ENCODE measurements at regions not wholly inside any gene's neighbourhood (a gene's known extent, or its start where the extent isn't known, plus 50 kb on each side); places are given as distances from the start of the nearest gene placed in this dataset.

DNA sequence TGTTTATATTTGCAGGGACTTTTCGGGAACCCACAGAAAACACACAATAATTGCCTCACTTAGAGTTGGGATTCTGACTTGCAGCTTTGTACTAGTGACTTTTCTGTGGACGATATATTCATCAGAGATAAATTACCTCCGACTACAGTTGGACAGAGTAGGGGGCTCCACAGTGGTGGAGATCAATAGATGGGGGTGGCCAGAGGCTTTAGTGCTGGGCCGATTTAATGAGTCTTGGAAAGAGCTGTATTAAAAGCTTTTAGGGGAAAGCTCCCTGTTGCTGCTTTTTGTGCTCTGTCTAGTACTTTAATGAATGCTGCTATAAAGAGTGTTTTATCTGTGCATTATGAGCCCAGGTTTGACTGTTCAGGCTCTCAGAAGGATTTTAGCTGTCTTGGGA is 359.2 kb upstream of the DPYD start:
- TF ChIP-seq POLR2A (IDR thresholded peaks at IDR 0.05) (no peak), EP300 (IDR thresholded peaks at IDR 0.05) (no peak), POLR2AphosphoS5 (IDR thresholded peaks at IDR 0.05) (no peak)
- TF ChIP-seq, protein P1, sequence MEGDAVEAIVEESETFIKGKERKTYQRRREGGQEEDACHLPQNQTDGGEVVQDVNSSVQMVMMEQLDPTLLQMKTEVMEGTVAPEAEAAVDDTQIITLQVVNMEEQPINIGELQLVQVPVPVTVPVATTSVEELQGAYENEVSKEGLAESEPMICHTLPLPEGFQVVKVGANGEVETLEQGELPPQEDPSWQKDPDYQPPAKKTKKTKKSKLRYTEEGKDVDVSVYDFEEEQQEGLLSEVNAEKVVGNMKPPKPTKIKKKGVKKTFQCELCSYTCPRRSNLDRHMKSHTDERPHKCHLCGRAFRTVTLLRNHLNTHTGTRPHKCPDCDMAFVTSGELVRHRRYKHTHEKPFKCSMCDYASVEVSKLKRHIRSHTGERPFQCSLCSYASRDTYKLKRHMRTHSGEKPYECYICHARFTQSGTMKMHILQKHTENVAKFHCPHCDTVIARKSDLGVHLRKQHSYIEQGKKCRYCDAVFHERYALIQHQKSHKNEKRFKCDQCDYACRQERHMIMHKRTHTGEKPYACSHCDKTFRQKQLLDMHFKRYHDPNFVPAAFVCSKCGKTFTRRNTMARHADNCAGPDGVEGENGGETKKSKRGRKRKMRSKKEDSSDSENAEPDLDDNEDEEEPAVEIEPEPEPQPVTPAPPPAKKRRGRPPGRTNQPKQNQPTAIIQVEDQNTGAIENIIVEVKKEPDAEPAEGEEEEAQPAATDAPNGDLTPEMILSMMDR (IDR thresholded peaks at IDR 0.05) = no peak
